ENCODE measurements at regions not wholly inside any gene's neighbourhood (a gene's known extent, or its start where the extent isn't known, plus 50 kb on each side); places are given as distances from the start of the nearest gene placed in this dataset.

- no peak for TF ChIP-seq CTCF (conservative IDR thresholded peaks at IDR 0.05; ENCODE audit: control insufficient read depth, insufficient read depth, low read depth, low read length)
- no peak for DNase-seq (ENCODE audit: low read depth)
- no peak overlapping the region for H3K4me3 ChIP-seq (ENCODE audit: control insufficient read depth, low read depth, low read length)
Observed at GRCh38 chr1:199155166-199156019, 516.6 kb downstream of the PTPRC start.

GRCh38 chr1:199157494-199157893 lies 518.7 kb downstream of the PTPRC start:
- H3K4me3 ChIP-seq (ENCODE audit: control insufficient read depth, low read depth, low read length) = no peak overlapping the region
- no peak for TF ChIP-seq CTCF (conservative IDR thresholded peaks at IDR 0.05; ENCODE audit: control insufficient read depth, insufficient read depth, low read depth, low read length)
- DNase-seq (ENCODE audit: low read depth) = peak; percentile 17

- no peak overlapping the region for H3K4me3 ChIP-seq (ENCODE audit: control insufficient read depth, low read depth, low read length)
- no peak for TF ChIP-seq CTCF (conservative IDR thresholded peaks at IDR 0.05; ENCODE audit: control insufficient read depth, insufficient read depth, low read depth, low read length)
- no peak for DNase-seq (ENCODE audit: low read depth)
Observed at GRCh38 chr1:199160521-199161318, 521.9 kb downstream of the PTPRC start.

GRCh38 chr1:199161319-199161680 lies 522.5 kb downstream of the PTPRC start:
- H3K4me3 ChIP-seq (ENCODE audit: control insufficient read depth, low read depth, low read length) = no peak overlapping the region
- no peak for DNase-seq (ENCODE audit: low read depth)
- no peak for TF ChIP-seq CTCF (conservative IDR thresholded peaks at IDR 0.05; ENCODE audit: control insufficient read depth, insufficient read depth, low read depth, low read length)

- DNase-seq (ENCODE audit: low read depth) = no peak
- TF ChIP-seq CTCF (conservative IDR thresholded peaks at IDR 0.05; ENCODE audit: control insufficient read depth, insufficient read depth, low read depth, low read length) = no peak
- H3K4me3 ChIP-seq (ENCODE audit: control insufficient read depth, low read depth, low read length) = no peak overlapping the region
Observed at GRCh38 chr1:199161766-199162303, 523.0 kb downstream of the PTPRC start.

GRCh38 chr1:199163267-199163666 lies 524.4 kb downstream of the PTPRC start:
- no peak for TF ChIP-seq CTCF (conservative IDR thresholded peaks at IDR 0.05; ENCODE audit: control insufficient read depth, insufficient read depth, low read depth, low read length)
- no peak overlapping the region for H3K4me3 ChIP-seq (ENCODE audit: control insufficient read depth, low read depth, low read length)
- DNase-seq (ENCODE audit: low read depth) = no peak

Measured in fibroblast of mammary gland (primary cell).